Cardiac muscle cell (in vitro differentiated cells and primary cell): ENCODE measurements at regions not wholly inside any gene's neighbourhood (a gene's known extent, or its start where the extent isn't known, plus 50 kb on each side); places are given as distances from the start of the nearest gene placed in this dataset.
A peak's percentile ranks its signal among the peaks of the same experiment; 100 is the strongest.
"Not testable (repeated sequence)": the region's sequence is repeated elsewhere in the genome, so short reads cannot be mapped to it uniquely, and the experiment has no call there.

Source experiments
- DNase-seq, 2 donors: peaks; one replicate each; pipeline versions ENCODE4 v3.0.0 to v3.0.0-alpha.2; 2010 to 2017; ENCODE audit warnings: low read depth in 1 of 2, low spot score in 1 of 2
- H3K27ac ChIP-seq: fragments of 200-600 bp; sonication (generic); 2 replicates; pipeline ENCODE4 v1.5.1; 2016
- H3K27me3 ChIP-seq: fragments of 200-600 bp; sonication (generic); 2 replicates; pipeline ENCODE4 v1.6.0; 2016; ENCODE audit warnings: control low read depth
- H3K36me3 ChIP-seq: fragments of 200-600 bp; sonication (generic); 2 replicates; pipeline ENCODE4 v1.5.1; 2016; ENCODE audit warnings: control low read depth
- H3K4me1 ChIP-seq: fragments of 200-600 bp; sonication (generic); 2 replicates; pipeline ENCODE4 v1.8.1; 2017; ENCODE audit warnings: low read depth, mild to moderate bottlenecking, mixed run types
- H3K4me3 ChIP-seq: fragments of 200-600 bp; sonication (generic); 2 replicates; pipeline ENCODE4 v1.5.1; 2016; ENCODE audit warnings: mild to moderate bottlenecking
- H3K9me3 ChIP-seq: fragments of 200-600 bp; sonication (generic); 2 replicates; pipeline ENCODE4 v1.5.1; 2017; ENCODE audit warnings: low read depth, mild to moderate bottlenecking, control low read depth
- TF ChIP-seq, protein P1 (sequence below): IDR thresholded peaks from 2 replicates; pipeline ENCODE4 v1.5.1; 2012; ENCODE audit warnings: low read depth, mild to moderate bottlenecking, low read length

DNA sequence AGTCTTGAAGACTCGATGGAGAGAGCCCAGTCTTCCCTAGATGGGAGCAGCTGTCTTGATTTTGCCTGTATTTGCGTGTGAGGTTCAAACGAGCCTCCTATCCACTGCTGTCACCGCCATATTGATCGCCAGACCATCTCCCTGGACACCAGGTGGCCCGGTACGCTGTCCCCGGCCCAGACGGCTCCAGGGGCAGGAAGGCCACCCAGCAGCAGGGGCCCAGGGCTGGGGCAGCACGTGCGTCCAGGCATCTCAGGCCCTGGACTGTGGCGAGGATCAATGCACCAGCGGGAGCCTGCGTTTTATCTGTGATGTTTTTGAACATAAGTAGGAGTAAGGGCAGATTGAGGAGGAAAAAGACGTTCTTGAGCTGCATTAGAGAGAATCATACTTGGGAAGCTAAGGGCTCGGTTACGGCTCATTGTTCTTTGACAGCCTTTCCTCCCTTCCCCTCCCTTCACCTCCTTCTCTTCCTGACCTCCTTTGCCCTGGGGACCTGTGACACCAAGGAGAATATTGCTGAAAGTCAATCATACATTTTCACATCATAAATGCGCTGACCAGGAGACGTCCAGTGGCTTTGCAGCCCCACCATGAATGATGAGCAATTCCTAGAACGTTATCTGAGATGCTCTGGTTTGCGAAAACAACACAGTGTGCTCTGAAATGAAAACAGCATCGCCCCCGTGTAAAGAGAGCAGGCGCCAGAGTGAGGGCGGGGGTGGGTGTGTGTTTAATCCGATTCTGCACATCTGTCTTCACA, 711.2 kb upstream of the SALL3 start:
- no peaks in the 10 kb centered on the region for H3K36me3 ChIP-seq
- no peaks in the 10 kb centered on the region for H3K27me3 ChIP-seq
- no peaks in the 10 kb centered on the region for H3K9me3 ChIP-seq
- H3K27ac ChIP-seq: no peak overlapping the region
- DNase-seq: no peak
- no peaks in the 10 kb centered on the region for H3K4me1 ChIP-seq
- TF ChIP-seq, protein P1, sequence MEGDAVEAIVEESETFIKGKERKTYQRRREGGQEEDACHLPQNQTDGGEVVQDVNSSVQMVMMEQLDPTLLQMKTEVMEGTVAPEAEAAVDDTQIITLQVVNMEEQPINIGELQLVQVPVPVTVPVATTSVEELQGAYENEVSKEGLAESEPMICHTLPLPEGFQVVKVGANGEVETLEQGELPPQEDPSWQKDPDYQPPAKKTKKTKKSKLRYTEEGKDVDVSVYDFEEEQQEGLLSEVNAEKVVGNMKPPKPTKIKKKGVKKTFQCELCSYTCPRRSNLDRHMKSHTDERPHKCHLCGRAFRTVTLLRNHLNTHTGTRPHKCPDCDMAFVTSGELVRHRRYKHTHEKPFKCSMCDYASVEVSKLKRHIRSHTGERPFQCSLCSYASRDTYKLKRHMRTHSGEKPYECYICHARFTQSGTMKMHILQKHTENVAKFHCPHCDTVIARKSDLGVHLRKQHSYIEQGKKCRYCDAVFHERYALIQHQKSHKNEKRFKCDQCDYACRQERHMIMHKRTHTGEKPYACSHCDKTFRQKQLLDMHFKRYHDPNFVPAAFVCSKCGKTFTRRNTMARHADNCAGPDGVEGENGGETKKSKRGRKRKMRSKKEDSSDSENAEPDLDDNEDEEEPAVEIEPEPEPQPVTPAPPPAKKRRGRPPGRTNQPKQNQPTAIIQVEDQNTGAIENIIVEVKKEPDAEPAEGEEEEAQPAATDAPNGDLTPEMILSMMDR: no peak
- no peak overlapping the region for H3K4me3 ChIP-seq

DNA sequence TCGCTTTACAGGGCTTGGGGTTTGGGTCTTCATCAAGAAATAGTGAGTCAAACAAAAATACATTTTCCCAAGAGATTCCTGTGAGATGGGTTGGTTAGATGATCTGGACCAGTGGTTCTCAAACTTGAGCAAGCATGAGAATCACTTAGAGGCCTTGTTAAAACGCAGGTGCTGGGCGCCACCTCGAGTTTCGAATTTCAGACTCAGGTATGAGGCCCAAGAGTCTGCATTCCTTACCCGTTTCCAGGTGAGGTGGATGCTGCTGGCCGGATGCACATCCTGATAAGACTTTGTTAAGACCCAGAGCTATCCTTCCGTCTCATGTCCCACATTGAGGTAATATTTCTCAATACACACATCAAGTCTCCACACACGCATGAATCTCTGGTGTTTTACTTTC, 707.8 kb upstream of the SALL3 start:
- Histone ChIP-seq H3K27me3 (no peaks in the 10 kb centered on the region), H3K36me3 (no peaks in the 10 kb centered on the region), H3K4me1 (no peaks in the 10 kb centered on the region), H3K9me3 (no peaks in the 10 kb centered on the region), H3K27ac (no peak overlapping the region), H3K4me3 (no peak overlapping the region)
- no peak for DNase-seq
- TF ChIP-seq, protein P1: no peak

- no peaks in the 10 kb centered on the region for H3K4me1 ChIP-seq
- no peaks in the 10 kb centered on the region for H3K27me3 ChIP-seq
- H3K4me3 ChIP-seq: no peak overlapping the region
- DNase-seq: no peak
- TF ChIP-seq, protein P1: no peak
- no peak overlapping the region for H3K27ac ChIP-seq
- no peaks in the 10 kb centered on the region for H3K9me3 ChIP-seq
- H3K36me3 ChIP-seq: no peaks in the 10 kb centered on the region
Measured at GRCh38 chr18:78273876-78274275, 705.7 kb upstream of the SALL3 start.

GRCh38 chr18:78283425-78283824, 696.2 kb upstream of the SALL3 start:
- not testable (repeated sequence) for H3K27ac ChIP-seq, H3K36me3 ChIP-seq, H3K4me1 ChIP-seq, H3K4me3 ChIP-seq, H3K9me3 ChIP-seq, DNase-seq, H3K27me3 ChIP-seq

- Histone ChIP-seq H3K4me3 (no peak overlapping the region), H3K27ac (no peak overlapping the region), H3K9me3 (no peaks in the 10 kb centered on the region), H3K4me1 (no peaks in the 10 kb centered on the region), H3K36me3 (no peaks in the 10 kb centered on the region), H3K27me3 (no peaks in the 10 kb centered on the region)
- DNase-seq: peak in 1 of 2 donors; percentile 39
- TF ChIP-seq, protein P1: no peak
Measured at GRCh38 chr18:78292618-78293380, 686.8 kb upstream of the SALL3 start.

DNA sequence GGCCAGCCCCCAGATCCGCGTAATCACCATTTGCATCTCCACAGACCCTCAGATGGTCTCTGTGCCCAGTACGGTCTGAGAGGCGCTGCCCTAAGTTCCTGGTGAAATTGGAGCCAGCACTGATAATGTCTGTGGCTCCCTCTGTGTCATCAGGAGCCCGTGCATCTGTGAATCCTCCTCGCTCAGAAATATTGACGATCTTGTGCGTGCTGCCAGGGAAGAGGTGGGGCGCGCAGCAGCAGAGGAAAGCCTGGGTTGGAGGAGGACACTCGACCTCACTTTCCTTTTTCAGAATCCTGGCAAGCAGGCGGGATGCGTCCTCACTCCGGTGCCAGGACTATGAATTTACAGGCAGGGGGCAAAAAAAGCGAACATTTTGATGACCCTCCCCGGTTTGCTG, 686.1 kb upstream of the SALL3 start:
- H3K27ac ChIP-seq: no peak overlapping the region
- no peaks in the 10 kb centered on the region for H3K36me3 ChIP-seq
- peak in 1 of 2 donors; percentile 7 for DNase-seq
- no peaks in the 10 kb centered on the region for H3K4me1 ChIP-seq
- no peaks in the 10 kb centered on the region for H3K9me3 ChIP-seq
- H3K4me3 ChIP-seq: no peak overlapping the region
- TF ChIP-seq, protein P1: no peak
- no peaks in the 10 kb centered on the region for H3K27me3 ChIP-seq
